Heart left ventricle (tissue), 16 donors: ENCODE measurements at regions not wholly inside any gene's neighbourhood (a gene's known extent, or its start where the extent isn't known, plus 50 kb on each side); places are given as distances from the start of the nearest gene placed in this dataset.

Experiments used
- ATAC-seq, 4 donors: fragments of 200-7000 bp; cut with Tn5 transposase; one replicate each; pipeline ENCODE4 v1.9.1; 2020 to 2022; ENCODE audit warnings: moderate library complexity in 4 of 4, mild to moderate bottlenecking in 3 of 4, moderate number of reproducible peaks in 1 of 4
- DNase-seq, 5 donors: peaks; one replicate each; pipeline ENCODE4 v3.0.0-alpha.2; 2020
- H3K27ac ChIP-seq, 12 donors: fragments of 200-600 bp; sonication (generic) in 4 of 12; one replicate each; pipeline versions ENCODE4 v1.5.0 to v1.8.0; 2016 to 2022; ENCODE audit warnings: mild to moderate bottlenecking in 2 of 12
- H3K27me3 ChIP-seq, 9 donors: fragments of 200-600 bp; sonication (generic) in 2 of 9; one replicate each; pipeline versions ENCODE4 v1.5.1 to v1.8.0; 2016 to 2022; ENCODE audit warnings: mild to moderate bottlenecking in 3 of 9
- H3K36me3 ChIP-seq, 9 donors: fragments of 200-600 bp; sonication (generic) in 2 of 9; one replicate each; pipeline versions ENCODE4 v1.5.0 to v1.8.0; 2018 to 2022; ENCODE audit warnings: mild to moderate bottlenecking in 2 of 9
- H3K4me1 ChIP-seq, 12 donors: fragments of 200-600 bp; sonication (generic) in 4 of 12; one replicate each; pipeline versions ENCODE4 v1.5.0 to v1.8.0; 2016 to 2022; ENCODE audit warnings: mild to moderate bottlenecking in 3 of 12
- H3K4me3 ChIP-seq, 12 donors: fragments of 200-600 bp; sonication (generic) in 4 of 12; one replicate each; pipeline versions ENCODE4 v1.5.0 to v1.8.0; 2017 to 2022; ENCODE audit warnings: mild to moderate bottlenecking in 9 of 12, moderate library complexity in 4 of 12
- H3K9me3 ChIP-seq, 12 donors: fragments of 200-600 bp; sonication (generic) in 4 of 12; one replicate each; pipeline versions ENCODE4 v1.5.0 to v1.8.0; 2016 to 2022; ENCODE audit warnings: mild to moderate bottlenecking in 1 of 12
- CTCF ChIP-seq, 12 donors: fragments of 200-600 bp; sonication (generic) in 4 of 12; IDR thresholded peaks; one replicate each; pipeline versions ENCODE4 v1.5.0 to v1.8.0; 2018 to 2022; ENCODE audit warnings: antibody characterized with exemption in 12 of 12, mild to moderate bottlenecking in 5 of 12
- POLR2A ChIP-seq, 2 donors: fragments of 450-650 bp; IDR thresholded peaks; one replicate each; pipeline ENCODE4 v1.6.1; 2017; ENCODE audit warnings: antibody characterized with exemption in 2 of 2, mild to moderate bottlenecking in 2 of 2, moderate library complexity in 2 of 2
- WGBS, 4 donors: extraction: QIAGEN DNeasy Blood & Tissue Kit in 2 of 4; methylation state at CpG; one replicate each; pipeline versions ENCODE4 v1.1.5 to v1.1.7; 2013 to 2018; 5-methylcytosine and 5-hydroxymethylcytosine counted together
- intact Hi-C, 10 donors: fragments of 100-400 bp; cut with DNase I; formaldehyde crosslinking; loops; one replicate each; pipeline versions ENCODE4 v1.11.1 to v1.14.2; 2022
- donor health status: ischemic (EF 13 %, LVEDD 7.1; RV severe dilation, severe dysfunction).
- donor health status: healthy with polysubstance abuse.
- donor health status: DM: no; HTN: yes; CAD: no.
- donor health status: DM: no; HTN: no; CAD: no.
- donor health status: ischemic (EF 25% LVEDD 6.9; RV normal size, moderate dysfunction).
- donor health status: ischemic (EF 25% LVEDD 5.7; RV mildly dilated, moderate dysfunction).
- donor health status: healthy.
- donor health status: DM: yes; HTN: yes; CAD: no.
- donor health status: ischemic (EF 35%, LVEDD 5.7; RV mildly dilated, moderate dysfunction).
- donor health status: nonischemic (EF 11% LVEDD 7.7; RV severe dilation, severe dysfunction).
- donor health status: DM: yes; HTN: yes; CAD: no.
- donor health status: PGD.
- donor health status: ischemic (EF 29% LVEDD 5.4; RV normal size, mild dysfunction).
- donor health status: nonischemic (EF 23%, LVEDD 6.1; RV moderate dilation, normal function).

GRCh38 chr3:30407651-30408050, 198.8 kb upstream of the TGFBR2 start:
- WGBS, 4 donors = 95 to 97% (median 96%) methylated on average over 2 of the region's 2 CpGs
- DNase-seq = no peak
- no peaks in the 10 kb centered on the region for H3K36me3 ChIP-seq
- no peak for ATAC-seq
- peaks cover 0 to 6% (median 1%) of the 10 kb centered on the region in 12 donors for H3K4me1 ChIP-seq
- intact Hi-C loops = no loop called here
- no peaks in the 10 kb centered on the region for H3K27me3 ChIP-seq
- peaks cover 0 to 10% (median 0%) of the 10 kb centered on the region in 12 donors for H3K9me3 ChIP-seq
- no peak overlapping the region for H3K4me3 ChIP-seq
- TF ChIP-seq CTCF (IDR thresholded peaks at IDR 0.05) = no peak
- TF ChIP-seq POLR2A (IDR thresholded peaks at IDR 0.05) = no peak
- H3K27ac ChIP-seq = no peak overlapping the region

GRCh38 chr3:30408105-30408557, 198.3 kb upstream of the TGFBR2 start:
- intact Hi-C loops = no loop called here

GRCh38 chr3:30418443-30418842, 188.0 kb upstream of the TGFBR2 start:
- Histone ChIP-seq H3K9me3 (no peaks in the 10 kb centered on the region), H3K27me3 (no peaks in the 10 kb centered on the region), H3K27ac (no peak overlapping the region), H3K36me3 (no peaks in the 10 kb centered on the region), H3K4me3 (no peak overlapping the region), H3K4me1 (peaks cover 0 to 15% (median 0%) of the 10 kb centered on the region in 12 donors)
- 89 to 100% (median 95%) methylated on average over 1 of the region's 1 CpG for WGBS, 4 donors
- ATAC-seq (no peak), DNase-seq (no peak)
- TF ChIP-seq POLR2A (IDR thresholded peaks at IDR 0.05) (no peak), CTCF (IDR thresholded peaks at IDR 0.05) (no peak)
- intact Hi-C loops = no loop called here

More at GRCh38 chr3:30408105-30408557, 198.3 kb upstream of the TGFBR2 start:
- Histone ChIP-seq H3K4me3 (no peak overlapping the region), H3K9me3 (peaks cover 0 to 10% (median 0%) of the 10 kb centered on the region in 12 donors), H3K27me3 (no peaks in the 10 kb centered on the region), H3K36me3 (no peaks in the 10 kb centered on the region), H3K27ac (no peak overlapping the region), H3K4me1 (peaks cover 0 to 2% (median 0%) of the 10 kb centered on the region in 12 donors)
- ATAC-seq (no peak), DNase-seq (no peak)
- TF ChIP-seq CTCF (IDR thresholded peaks at IDR 0.05) (peak in 2 of 12 donors; percentile 7 to 28), POLR2A (IDR thresholded peaks at IDR 0.05) (no peak)
- 77 to 83% (median 81%) methylated on average over 2 of the region's 2 CpGs for WGBS, 4 donors

GRCh38 chr3:30421266-30421665, 185.1 kb upstream of the TGFBR2 start:
- DNase-seq (no peak), ATAC-seq (peak in 1 of 4 donors; percentile 52)
- no peak for TF ChIP-seq CTCF (IDR thresholded peaks at IDR 0.05)
- TF ChIP-seq POLR2A (IDR thresholded peaks at IDR 0.05) = no peak
- Histone ChIP-seq H3K4me1 (peaks cover 0 to 15% (median 6%) of the 10 kb centered on the region in 12 donors), H3K27ac (peak overlapping the region in 1 of 12 donors; percentile 11), H3K36me3 (no peaks in the 10 kb centered on the region), H3K27me3 (no peaks in the 10 kb centered on the region), H3K9me3 (peaks cover 0 to 3% (median 0%) of the 10 kb centered on the region in 12 donors), H3K4me3 (no peak overlapping the region)
- intact Hi-C loops = loop anchor here in 1 of 10 donors (10.0 kb wide), 1 partner anchor 66 kb away; no protein-coding TSS in a partner anchor
- WGBS, 4 donors = 73 to 83% (median 79%) methylated on average over 2 of the region's 2 CpGs
